ENCODE measurements at regions not wholly inside any gene's neighbourhood (a gene's known extent, or its start where the extent isn't known, plus 50 kb on each side); places are given as distances from the start of the nearest gene placed in this dataset.
"Not testable (repeated sequence)": the region's sequence is repeated elsewhere in the genome, so short reads cannot be mapped to it uniquely, and the experiment has no call there.

- no peaks in the 10 kb centered on the region for H3K79me2 ChIP-seq (ENCODE audit: insufficient read depth, low read length)
- no peaks in the 10 kb centered on the region for H4K20me1 ChIP-seq (ENCODE audit: insufficient read depth, low read length, poor library complexity, severe bottlenecking)
- H3K27me3 ChIP-seq (ENCODE audit: insufficient read depth, low read length, poor library complexity, severe bottlenecking): no peaks in the 10 kb centered on the region
- H3K4me2 ChIP-seq (ENCODE audit: low read depth, low read length, poor library complexity, severe bottlenecking): no peak overlapping the region
- no peak overlapping the region for H3K9ac ChIP-seq (ENCODE audit: low read depth, low read length, poor library complexity, severe bottlenecking)
- H3F3A ChIP-seq (ENCODE audit: low read depth): no peaks in the 10 kb centered on the region
- H3K36me3 ChIP-seq (ENCODE audit: insufficient read depth, low read length): peaks cover 12% of the 10 kb centered on the region
- H3K4me1 ChIP-seq (ENCODE audit: insufficient read depth, low read length, poor library complexity, severe bottlenecking): no peaks in the 10 kb centered on the region
- TF ChIP-seq, protein P1, sequence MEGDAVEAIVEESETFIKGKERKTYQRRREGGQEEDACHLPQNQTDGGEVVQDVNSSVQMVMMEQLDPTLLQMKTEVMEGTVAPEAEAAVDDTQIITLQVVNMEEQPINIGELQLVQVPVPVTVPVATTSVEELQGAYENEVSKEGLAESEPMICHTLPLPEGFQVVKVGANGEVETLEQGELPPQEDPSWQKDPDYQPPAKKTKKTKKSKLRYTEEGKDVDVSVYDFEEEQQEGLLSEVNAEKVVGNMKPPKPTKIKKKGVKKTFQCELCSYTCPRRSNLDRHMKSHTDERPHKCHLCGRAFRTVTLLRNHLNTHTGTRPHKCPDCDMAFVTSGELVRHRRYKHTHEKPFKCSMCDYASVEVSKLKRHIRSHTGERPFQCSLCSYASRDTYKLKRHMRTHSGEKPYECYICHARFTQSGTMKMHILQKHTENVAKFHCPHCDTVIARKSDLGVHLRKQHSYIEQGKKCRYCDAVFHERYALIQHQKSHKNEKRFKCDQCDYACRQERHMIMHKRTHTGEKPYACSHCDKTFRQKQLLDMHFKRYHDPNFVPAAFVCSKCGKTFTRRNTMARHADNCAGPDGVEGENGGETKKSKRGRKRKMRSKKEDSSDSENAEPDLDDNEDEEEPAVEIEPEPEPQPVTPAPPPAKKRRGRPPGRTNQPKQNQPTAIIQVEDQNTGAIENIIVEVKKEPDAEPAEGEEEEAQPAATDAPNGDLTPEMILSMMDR (conservative IDR thresholded peaks at IDR 0.05; ENCODE audit: low read length): no peak
- no peak for TF ChIP-seq EZH2phosphoT487 (IDR thresholded peaks at IDR 0.05; ENCODE audit: borderline replicate concordance)
- H3K9me2 ChIP-seq (replicated peaks; ENCODE audit: low read depth, low read length): no peaks in the 10 kb centered on the region
- H2AFZ ChIP-seq (ENCODE audit: low read length): no peak overlapping the region
- H3K9me3 ChIP-seq (ENCODE audit: insufficient read depth, low read depth, low read length): peaks cover 4% of the 10 kb centered on the region; the same call in 1 of the 2 replicates
- H3K4me3 ChIP-seq (ENCODE audit: low read length, poor library complexity, severe bottlenecking): no peak overlapping the region
Measured at GRCh38 chr4:123007679-123008078, 85.3 kb upstream of the NUDT6 start.

- not testable (repeated sequence) for H4K20me1 ChIP-seq (ENCODE audit: insufficient read depth, low read length, poor library complexity, severe bottlenecking); H3K9me3 ChIP-seq (ENCODE audit: insufficient read depth, low read depth, low read length); H3K4me1 ChIP-seq (ENCODE audit: insufficient read depth, low read length, poor library complexity, severe bottlenecking); H3K9ac ChIP-seq (ENCODE audit: low read depth, low read length, poor library complexity, severe bottlenecking); H3K4me3 ChIP-seq (ENCODE audit: low read length, poor library complexity, severe bottlenecking); H3K79me2 ChIP-seq (ENCODE audit: insufficient read depth, low read length); H3K4me2 ChIP-seq (ENCODE audit: low read depth, low read length, poor library complexity, severe bottlenecking); H3K27me3 ChIP-seq (ENCODE audit: insufficient read depth, low read length, poor library complexity, severe bottlenecking); H3F3A ChIP-seq (ENCODE audit: low read depth); H3K9me2 ChIP-seq (replicated peaks; ENCODE audit: low read depth, low read length); H2AFZ ChIP-seq (ENCODE audit: low read length)
- peaks cover 12% of the 10 kb centered on the region for H3K36me3 ChIP-seq (ENCODE audit: insufficient read depth, low read length)
Measured at GRCh38 chr4:123012416-123012815, 90.0 kb upstream of the NUDT6 start.

- Histone ChIP-seq H3K79me2 (ENCODE audit: insufficient read depth, low read length) (no peaks in the 10 kb centered on the region), H3K9ac (ENCODE audit: low read depth, low read length, poor library complexity, severe bottlenecking) (no peak overlapping the region), H3K36me3 (ENCODE audit: insufficient read depth, low read length) (peaks cover 4% of the 10 kb centered on the region), H3K9me2 (replicated peaks; ENCODE audit: low read depth, low read length) (no peaks in the 10 kb centered on the region), H2AFZ (ENCODE audit: low read length) (no peak overlapping the region), H3K4me2 (ENCODE audit: low read depth, low read length, poor library complexity, severe bottlenecking) (no peak overlapping the region), H3K27me3 (ENCODE audit: insufficient read depth, low read length, poor library complexity, severe bottlenecking) (no peaks in the 10 kb centered on the region), H3K4me3 (ENCODE audit: low read length, poor library complexity, severe bottlenecking) (no peak overlapping the region), H3K9me3 (ENCODE audit: insufficient read depth, low read depth, low read length) (no peaks in the 10 kb centered on the region), H3K4me1 (ENCODE audit: insufficient read depth, low read length, poor library complexity, severe bottlenecking) (no peaks in the 10 kb centered on the region), H3F3A (ENCODE audit: low read depth) (no peaks in the 10 kb centered on the region), H4K20me1 (ENCODE audit: insufficient read depth, low read length, poor library complexity, severe bottlenecking) (no peaks in the 10 kb centered on the region)
- no peak for TF ChIP-seq EZH2phosphoT487 (IDR thresholded peaks at IDR 0.05; ENCODE audit: borderline replicate concordance)
- TF ChIP-seq, protein P1 (conservative IDR thresholded peaks at IDR 0.05; ENCODE audit: low read length): no peak
Measured at GRCh38 chr4:123014038-123014437, 91.6 kb upstream of the NUDT6 start.

- Histone ChIP-seq H3K9me2 (replicated peaks; ENCODE audit: low read depth, low read length) (no peaks in the 10 kb centered on the region), H3K27me3 (ENCODE audit: insufficient read depth, low read length, poor library complexity, severe bottlenecking) (no peaks in the 10 kb centered on the region), H3K4me2 (ENCODE audit: low read depth, low read length, poor library complexity, severe bottlenecking) (no peak overlapping the region), H3K4me3 (ENCODE audit: low read length, poor library complexity, severe bottlenecking) (no peak overlapping the region), H3K9me3 (ENCODE audit: insufficient read depth, low read depth, low read length) (no peaks in the 10 kb centered on the region), H4K20me1 (ENCODE audit: insufficient read depth, low read length, poor library complexity, severe bottlenecking) (no peaks in the 10 kb centered on the region), H3K4me1 (ENCODE audit: insufficient read depth, low read length, poor library complexity, severe bottlenecking) (peaks cover 8% of the 10 kb centered on the region), H3K79me2 (ENCODE audit: insufficient read depth, low read length) (no peaks in the 10 kb centered on the region), H3K9ac (ENCODE audit: low read depth, low read length, poor library complexity, severe bottlenecking) (no peak overlapping the region), H3F3A (ENCODE audit: low read depth) (no peaks in the 10 kb centered on the region; the same call in 1 of the 2 replicates), H2AFZ (ENCODE audit: low read length) (no peak overlapping the region), H3K36me3 (ENCODE audit: insufficient read depth, low read length) (no peaks in the 10 kb centered on the region; the same call in 1 of the 2 replicates)
- TF ChIP-seq, protein P1 (conservative IDR thresholded peaks at IDR 0.05; ENCODE audit: low read length): no peak
- no peak for TF ChIP-seq EZH2phosphoT487 (IDR thresholded peaks at IDR 0.05; ENCODE audit: borderline replicate concordance)
Measured at GRCh38 chr4:123017078-123017477, 94.7 kb upstream of the NUDT6 start.

Data from Loucy (cell line).